SKM-1 (cell line): ENCODE measurements at regions not wholly inside any gene's neighbourhood (a gene's known extent, or its start where the extent isn't known, plus 50 kb on each side); places are given as distances from the start of the nearest gene placed in this dataset.
"Not testable (repeated sequence)": the region's sequence is repeated elsewhere in the genome, so short reads cannot be mapped to it uniquely, and the experiment has no call there.

Experiments
- DNase-seq: peaks from one replicate; lab custom pipeline; 2025; ENCODE audit not compliant: unreplicated experiment; lab: John Stamatoyannopoulos, UW

DNA sequence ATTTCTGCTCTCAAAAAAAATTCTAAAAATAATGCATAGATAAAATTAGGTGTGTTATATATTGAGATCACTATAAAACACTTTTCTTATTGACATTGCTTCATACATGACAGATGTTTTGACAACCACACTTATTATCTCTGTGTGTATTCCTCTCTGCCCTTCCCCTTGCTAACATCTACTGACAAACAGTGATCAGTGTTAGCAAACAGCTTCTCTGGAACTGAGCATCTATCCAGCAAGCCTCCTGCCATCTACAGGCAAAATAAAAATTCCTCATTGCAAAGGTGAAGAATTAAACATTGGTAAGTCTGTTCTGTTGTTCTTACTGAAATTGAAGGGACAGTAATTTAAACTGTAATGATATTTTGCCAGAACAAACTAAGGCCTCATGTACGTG, 2153.9 kb downstream of the NCAM2 start:
- no peak for DNase-seq

DNA sequence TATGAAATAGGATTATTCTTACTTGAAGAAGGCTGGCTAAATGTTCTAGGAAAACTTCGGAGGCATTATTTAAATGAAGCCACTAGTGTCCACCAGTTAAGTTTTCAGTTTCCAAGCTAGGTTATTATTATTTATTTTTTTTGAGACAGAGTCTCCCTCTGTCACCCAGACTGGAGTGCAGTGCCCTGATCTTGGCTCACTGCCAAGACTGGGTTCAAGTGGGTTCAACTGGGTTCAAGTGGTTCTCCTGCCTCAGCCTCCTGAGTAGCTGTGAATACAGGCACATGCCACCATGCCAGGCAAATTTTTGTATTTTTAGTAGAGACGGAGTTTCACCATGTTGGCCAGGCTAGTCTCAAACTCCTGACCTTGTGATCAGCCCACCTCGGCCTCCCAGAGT, 2155.6 kb downstream of the NCAM2 start:
- not testable (repeated sequence) for DNase-seq

DNA sequence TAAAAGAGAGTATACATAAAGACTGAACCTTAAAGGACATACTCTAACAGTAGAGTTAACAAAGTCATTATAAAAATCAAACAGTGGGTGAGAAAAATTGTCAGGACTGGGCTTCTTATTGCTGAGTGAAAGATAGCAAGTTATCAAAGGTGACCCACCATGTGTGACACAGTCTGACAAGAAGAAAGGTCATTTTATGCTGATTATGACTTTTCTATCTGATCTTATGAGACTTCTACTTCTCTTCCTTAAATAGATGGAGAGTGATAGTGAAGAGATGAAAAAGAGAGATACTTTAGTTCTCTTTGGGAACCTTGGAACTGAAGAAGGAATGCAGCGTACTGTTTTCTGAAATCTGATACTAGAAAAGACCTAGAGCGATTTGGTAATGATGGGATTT, 2157.1 kb downstream of the NCAM2 start:
- DNase-seq = no peak

DNA sequence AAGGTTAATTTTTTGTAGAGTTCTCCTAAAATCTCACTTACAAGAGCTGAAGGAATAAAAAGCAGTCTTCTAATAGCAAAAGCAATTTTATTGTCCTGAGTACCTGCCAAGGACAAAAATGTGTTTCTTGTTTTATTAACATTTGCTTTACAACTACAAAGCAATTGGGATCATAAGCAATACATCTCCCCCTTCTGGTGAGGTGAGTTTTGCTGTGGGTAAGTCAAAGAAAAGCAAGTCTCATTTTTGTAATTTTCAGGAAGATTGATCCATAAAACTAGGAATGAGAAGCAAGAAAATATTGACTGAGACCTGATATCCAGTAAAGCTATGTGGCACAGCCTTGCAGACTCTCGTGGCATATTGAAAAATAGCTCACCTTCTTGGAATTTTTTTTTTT, 2162.7 kb downstream of the NCAM2 start:
- DNase-seq = no peak

DNA sequence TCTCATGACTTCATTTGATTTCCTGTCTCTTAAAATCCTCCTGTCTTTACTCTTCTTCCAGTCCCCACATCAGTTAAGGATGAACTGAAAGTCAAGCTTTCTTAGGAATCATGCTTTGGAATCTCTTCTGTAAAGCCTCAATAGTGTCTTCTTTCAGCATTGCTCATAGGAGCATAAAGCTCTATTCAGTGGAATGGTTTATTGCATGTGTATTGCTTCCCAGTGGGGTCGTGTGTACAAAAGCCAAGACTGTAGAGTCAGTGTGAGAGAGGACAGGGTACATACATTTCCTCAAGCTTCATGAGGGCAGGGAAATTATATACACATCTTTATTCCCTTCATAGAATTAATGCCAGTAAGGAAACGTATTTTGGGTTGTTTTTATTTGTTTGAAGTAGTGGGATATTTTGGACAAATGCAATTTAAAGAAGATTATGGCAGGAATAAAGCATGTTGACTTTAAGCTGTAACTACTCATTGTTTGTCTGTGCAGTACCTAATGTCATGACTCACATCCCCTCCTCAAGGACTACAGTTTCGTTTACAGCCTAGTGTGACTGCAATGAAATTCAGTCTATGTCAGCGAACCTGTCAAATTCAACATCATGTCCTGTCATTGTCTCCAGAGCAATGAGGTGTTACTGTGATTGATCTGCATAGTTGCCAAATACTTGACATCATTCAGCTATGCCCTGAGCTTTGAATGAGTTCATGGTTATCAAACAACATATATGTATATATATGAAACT, 2164.2 kb downstream of the NCAM2 start:
- no peak for DNase-seq
